GM12801 (cell line): ENCODE measurements at regions not wholly inside any gene's neighbourhood (a gene's known extent, or its start where the extent isn't known, plus 50 kb on each side); places are given as distances from the start of the nearest gene placed in this dataset.

Experiments
- CTCF ChIP-seq: IDR thresholded peaks from one replicate; pipeline ENCODE4 v1.5.1; 2011; ENCODE audit warnings: control low read depth; ENCODE audit not compliant: insufficient read length; ENCODE audit errors: extremely low read depth

- TF ChIP-seq CTCF = no peak
These were observed 103.6 kb upstream of the CHD1 start for GRCh38 chr5:99032234-99033013.

- TF ChIP-seq CTCF = no peak
These were observed 102.2 kb upstream of the CHD1 start for GRCh38 chr5:99030906-99031440.

- no peak for TF ChIP-seq CTCF
These were observed 100.4 kb upstream of the CHD1 start for GRCh38 chr5:99029172-99029571.

GRCh38 chr5:99025298-99026045 lies 96.7 kb upstream of the CHD1 start:
- TF ChIP-seq CTCF = no peak

GRCh38 chr5:99023330-99023729 lies 94.5 kb upstream of the CHD1 start:
- TF ChIP-seq CTCF = no peak

GRCh38 chr5:99022250-99022649 lies 93.4 kb upstream of the CHD1 start:
- TF ChIP-seq CTCF = no peak

GRCh38 chr5:99020698-99021048 lies 91.9 kb upstream of the CHD1 start:
- TF ChIP-seq CTCF = no peak
